ENCODE measurements at regions not wholly inside any gene's neighbourhood (a gene's known extent, or its start where the extent isn't known, plus 50 kb on each side); places are given as distances from the start of the nearest gene placed in this dataset.

- no peak for TF ChIP-seq EZH2phosphoT487 (IDR thresholded peaks at IDR 0.05; ENCODE audit: borderline replicate concordance, low read length)
- no peak for TF ChIP-seq CTCF (IDR thresholded peaks at IDR 0.05; ENCODE audit: low read depth, low read length, poor library complexity, severe bottlenecking)
Observed at GRCh38 chr6:11423072-11423471, 114.5 kb upstream of the TMEM170B start.
